HG03558 (cell line): ENCODE measurements at regions not wholly inside any gene's neighbourhood (a gene's known extent, or its start where the extent isn't known, plus 50 kb on each side); places are given as distances from the start of the nearest gene placed in this dataset.

ENCODE experiments used
- ATAC-seq: cut with Tn5 transposase; IDR thresholded peaks from one replicate; pipeline ENCODE4 v1.9.1; 2021; ENCODE audit warnings: moderate number of reproducible peaks; ENCODE audit not compliant: unreplicated experiment; ENCODE audit errors: extremely low read depth

DNA sequence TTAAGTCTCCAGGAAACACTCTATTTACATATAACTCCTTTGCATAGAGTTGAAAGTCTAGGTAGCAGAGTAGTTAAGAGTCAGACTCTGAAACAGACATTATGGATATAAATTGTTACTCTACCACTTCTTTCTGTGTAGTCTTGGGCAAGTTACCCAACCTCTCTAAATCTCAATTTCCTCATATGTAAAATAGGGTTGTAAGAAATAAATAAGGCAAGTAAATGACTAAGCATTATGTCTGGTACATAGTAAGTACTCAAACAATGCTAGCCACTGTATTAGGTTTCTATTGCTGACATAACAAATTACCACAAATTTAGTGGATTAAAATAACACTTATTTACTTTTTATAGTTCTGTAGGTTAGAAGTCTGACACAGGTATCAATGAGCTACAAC, 394.1 kb downstream of the PRDM5 start:
- ATAC-seq = no peak

DNA sequence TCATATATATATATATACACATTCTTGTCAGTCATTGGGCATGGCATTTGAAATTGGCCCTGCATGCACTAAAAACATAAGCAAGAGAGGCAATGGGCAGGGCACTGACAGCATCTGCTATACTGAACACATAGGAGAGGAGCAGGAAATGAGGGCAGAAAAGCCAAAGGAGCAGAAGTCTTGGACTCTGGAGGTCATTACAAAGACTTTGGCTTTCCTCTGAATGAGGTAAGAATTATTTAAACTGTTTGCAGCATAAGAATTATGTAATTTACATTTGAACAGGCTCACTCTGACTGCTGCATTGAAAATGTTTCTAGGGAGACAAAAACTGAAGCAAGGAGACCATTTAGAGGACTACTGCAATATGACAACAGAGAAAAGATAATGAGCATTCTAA, 396.5 kb downstream of the PRDM5 start:
- ATAC-seq = no peak

GRCh38 chr4:120525106-120525505, 397.4 kb downstream of the PRDM5 start:
- ATAC-seq = no peak

GRCh38 chr4:120524237-120524636, 398.3 kb downstream of the PRDM5 start:
- no peak for ATAC-seq

GRCh38 chr4:120520761-120521160, 401.8 kb downstream of the PRDM5 start:
- no peak for ATAC-seq

- ATAC-seq = no peak
Observed at GRCh38 chr4:120517966-120518365, 404.6 kb downstream of the PRDM5 start.

- ATAC-seq = no peak
Observed at GRCh38 chr4:120509719-120510118, 412.8 kb downstream of the PRDM5 start.

DNA sequence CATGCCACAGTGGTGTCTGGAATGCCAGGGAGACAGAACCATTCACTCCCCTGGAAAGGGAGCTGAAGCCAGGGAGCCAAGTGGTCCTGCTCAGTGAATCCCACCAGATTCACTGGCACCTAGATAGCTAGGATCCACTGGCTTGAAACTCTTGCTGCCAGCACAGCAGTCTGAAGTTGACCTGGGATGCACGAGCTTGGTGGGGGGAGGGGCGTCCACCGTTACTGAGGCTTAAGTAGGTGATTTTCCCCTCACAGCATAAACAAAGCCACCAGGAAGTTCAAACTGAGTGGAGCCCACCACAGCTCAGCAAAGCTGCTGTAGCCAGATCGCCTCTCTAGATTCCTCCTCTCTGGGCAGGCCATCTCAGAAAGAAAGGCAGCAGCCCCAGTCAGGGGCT, 413.3 kb downstream of the PRDM5 start:
- no peak for ATAC-seq

DNA sequence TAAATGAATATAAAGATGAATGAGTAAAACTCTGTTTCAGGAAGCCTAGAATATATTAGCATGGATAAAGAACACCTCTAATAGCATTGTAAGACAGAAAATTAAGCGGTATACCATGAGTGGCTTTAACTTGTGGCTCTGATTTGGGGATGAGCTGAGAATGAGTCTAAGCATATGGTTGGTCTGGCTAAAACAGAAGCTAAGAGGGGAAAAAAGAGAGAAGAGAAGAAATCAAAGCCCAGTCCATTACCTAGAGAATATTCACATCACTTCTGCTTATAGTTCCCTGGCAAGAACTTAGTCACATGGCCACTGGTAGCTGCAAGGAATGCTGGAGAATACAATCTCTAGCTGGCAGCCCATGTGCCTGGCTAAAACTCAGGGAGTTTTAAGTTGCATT, 414.5 kb downstream of the PRDM5 start:
- ATAC-seq = no peak

GRCh38 chr4:120506536-120506935, 416.0 kb downstream of the PRDM5 start:
- no peak for ATAC-seq

DNA sequence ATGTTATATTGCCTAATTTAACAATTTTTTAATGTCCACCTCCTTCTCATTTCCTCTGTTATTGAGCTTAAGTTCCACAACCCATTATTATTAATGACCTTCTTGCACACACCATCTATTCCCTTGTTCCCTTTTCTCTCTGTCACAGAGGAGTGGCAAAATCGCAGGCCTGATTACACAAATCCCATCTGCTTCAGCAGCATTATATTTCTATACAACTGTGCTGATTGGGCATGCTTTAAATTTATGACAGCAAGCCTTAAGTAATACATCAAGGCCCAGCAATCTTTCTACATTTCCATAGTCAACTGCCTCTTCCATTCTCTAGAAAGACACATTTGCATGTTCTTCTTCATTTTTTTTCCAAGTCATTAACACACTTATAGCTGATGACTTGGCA, 423.8 kb downstream of the PRDM5 start:
- ATAC-seq = no peak

DNA sequence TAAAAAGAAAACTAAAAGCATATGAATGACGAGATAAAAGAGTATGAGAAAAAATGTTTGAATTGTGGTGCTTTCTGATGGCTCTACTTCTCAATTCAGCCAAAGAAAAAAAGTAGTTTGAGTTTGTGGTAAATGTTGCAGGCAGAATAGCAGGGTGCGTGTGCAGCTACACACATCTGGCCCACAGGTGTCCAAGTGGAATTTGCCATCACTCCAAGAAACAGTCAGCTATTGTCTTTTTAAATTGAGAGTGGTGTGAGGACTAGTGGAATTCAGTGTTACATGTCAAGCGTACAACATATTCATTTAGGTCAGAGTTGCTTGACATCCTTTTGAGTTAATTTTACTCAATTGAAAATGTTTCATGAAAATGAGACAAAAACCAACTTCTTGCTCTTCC, 424.8 kb upstream of the MAD2L1 start:
- no peak for ATAC-seq

DNA sequence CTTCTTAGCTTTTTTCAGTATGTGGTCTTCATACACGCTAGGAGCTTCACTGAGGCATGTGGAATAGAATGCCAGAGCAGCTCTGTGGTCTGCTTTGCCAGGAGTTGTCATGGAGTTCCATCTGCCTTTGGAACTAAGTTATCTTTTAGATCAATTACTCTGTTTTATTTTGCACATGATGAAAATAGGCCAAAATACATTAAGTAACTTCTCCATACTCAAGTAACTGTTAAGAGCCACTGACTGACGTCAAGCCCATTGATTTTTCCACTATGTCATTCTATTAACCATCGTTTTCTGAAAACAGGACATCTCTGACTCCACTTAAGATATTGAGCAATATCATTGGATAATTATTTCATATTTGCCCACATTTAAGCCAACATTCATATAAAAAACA, 415.1 kb upstream of the MAD2L1 start:
- ATAC-seq = no peak

DNA sequence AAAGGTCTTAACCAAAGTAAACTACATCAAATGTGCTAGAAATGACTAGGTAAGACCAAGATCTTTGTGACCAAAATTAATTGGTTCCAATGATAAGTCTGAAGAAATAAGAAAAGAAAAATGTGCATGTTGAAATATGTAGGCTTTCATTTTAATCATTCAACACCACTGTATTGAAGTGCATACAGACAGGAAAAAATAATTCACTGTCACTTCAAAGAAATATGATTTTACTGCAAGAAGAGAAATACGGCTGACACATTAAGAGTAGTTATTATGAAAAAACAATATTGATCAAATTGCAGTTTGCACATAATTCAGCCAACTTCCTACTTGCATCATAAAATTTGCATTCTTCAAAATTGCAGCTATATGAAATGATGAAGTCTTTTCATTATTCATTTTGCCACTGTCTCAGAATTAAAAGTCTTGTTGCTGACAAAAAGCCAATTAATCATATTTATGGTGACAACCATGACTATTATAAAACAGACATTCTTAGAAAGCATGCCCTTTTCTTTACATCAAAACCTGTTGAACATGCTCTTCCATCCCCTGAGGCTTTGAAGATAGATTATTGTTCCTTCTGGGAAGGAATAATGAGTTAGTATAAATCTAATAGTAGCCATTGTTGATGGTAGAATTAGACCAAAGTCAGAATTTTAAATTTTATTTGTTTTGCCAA, 405.9 kb upstream of the MAD2L1 start:
- ATAC-seq = no peak

- no peak for ATAC-seq
Observed at GRCh38 chr4:120466429-120466828, 399.8 kb upstream of the MAD2L1 start.

GRCh38 chr4:120454788-120455187, 388.1 kb upstream of the MAD2L1 start:
- ATAC-seq = no peak

DNA sequence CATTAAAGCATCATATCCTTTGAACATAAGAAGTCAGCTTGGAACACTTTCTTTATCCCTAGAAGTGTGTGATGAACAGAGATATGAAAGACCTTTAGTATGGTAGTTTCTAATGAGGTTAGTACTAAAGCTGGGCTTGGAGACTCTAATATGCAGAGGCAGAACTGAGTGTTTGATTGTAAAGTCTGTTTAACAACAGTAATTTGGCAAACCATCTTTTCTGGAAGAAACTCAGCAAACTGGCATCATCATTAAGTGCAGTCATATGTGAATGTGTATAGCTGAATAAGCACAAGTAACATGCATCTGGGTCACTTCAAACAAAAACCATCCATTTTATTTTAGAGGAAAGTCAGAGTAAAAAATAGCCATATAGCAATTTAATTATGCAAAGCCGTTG, 385.9 kb upstream of the MAD2L1 start:
- no peak for ATAC-seq

- ATAC-seq = no peak
Observed at GRCh38 chr4:120452001-120452400, 385.4 kb upstream of the MAD2L1 start.

DNA sequence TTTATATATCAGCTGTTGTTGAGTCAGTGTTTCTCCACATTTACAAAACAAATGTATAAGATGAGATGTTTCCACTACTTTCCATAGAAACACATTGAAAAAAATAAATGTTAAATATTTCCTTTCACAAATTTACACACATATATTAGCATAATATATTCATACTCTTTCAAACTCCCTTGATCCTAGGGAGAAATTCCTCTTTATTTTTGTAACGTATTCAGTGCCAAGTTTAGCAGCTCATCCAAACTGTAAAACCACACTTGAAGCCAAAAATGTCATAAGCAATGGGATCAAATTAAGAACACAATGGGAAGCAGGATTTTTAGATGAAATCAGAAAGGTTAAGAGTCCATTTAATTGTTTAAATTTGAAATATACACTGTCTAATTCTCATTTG, 381.1 kb upstream of the MAD2L1 start:
- ATAC-seq = no peak

DNA sequence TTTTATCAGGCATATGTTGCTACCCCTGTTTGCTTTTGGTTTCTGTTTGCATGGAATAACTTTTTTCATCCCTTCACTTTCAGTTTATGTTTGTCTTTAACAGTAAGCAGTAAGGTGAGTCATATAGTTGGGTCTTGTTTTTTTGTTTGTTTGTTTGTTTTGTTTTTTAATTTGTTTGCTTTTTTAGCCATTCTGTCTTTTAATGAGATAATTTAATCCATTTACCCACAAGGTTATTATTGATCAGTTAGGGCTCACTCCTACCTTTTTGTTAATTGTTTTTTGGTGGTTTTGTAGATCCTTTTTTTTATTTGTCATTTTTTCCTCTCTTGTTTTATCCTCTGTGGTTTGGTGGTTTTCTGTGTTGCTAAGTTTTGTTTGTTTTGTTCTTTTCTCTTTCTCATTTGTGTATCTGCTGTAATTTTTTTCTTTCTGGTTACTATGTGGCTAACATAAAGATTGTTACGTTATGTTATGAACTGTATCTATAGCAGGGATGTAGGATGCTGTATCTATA, 379.5 kb upstream of the MAD2L1 start:
- ATAC-seq = peak; percentile 89

- no peak for ATAC-seq
Observed at GRCh38 chr4:120445186-120445585, 378.5 kb upstream of the MAD2L1 start.

GRCh38 chr4:120443116-120443515, 376.5 kb upstream of the MAD2L1 start:
- ATAC-seq = no peak
